ENCODE measurements at regions not wholly inside any gene's neighbourhood (a gene's known extent, or its start where the extent isn't known, plus 50 kb on each side); places are given as distances from the start of the nearest gene placed in this dataset.

DNA sequence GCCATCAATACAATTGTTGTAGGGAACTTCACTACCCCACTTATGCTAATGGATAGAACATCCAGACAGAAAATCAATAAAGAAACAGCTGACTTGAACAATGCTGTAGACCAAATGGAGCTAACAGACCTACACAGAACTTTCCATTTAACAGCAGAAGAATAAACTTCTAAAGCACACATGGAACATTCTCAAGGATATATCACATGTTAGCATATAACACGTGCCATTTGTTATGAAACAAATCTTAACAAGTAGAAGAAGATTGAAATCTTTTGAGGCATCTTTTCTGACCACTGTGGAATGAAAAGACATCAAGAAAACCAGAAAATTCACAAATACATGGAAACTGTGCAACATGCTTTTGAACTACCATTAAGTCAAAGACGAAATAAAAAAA, 62.5 kb upstream of the RNU6-8 start:
- TF ChIP-seq, protein P1, sequence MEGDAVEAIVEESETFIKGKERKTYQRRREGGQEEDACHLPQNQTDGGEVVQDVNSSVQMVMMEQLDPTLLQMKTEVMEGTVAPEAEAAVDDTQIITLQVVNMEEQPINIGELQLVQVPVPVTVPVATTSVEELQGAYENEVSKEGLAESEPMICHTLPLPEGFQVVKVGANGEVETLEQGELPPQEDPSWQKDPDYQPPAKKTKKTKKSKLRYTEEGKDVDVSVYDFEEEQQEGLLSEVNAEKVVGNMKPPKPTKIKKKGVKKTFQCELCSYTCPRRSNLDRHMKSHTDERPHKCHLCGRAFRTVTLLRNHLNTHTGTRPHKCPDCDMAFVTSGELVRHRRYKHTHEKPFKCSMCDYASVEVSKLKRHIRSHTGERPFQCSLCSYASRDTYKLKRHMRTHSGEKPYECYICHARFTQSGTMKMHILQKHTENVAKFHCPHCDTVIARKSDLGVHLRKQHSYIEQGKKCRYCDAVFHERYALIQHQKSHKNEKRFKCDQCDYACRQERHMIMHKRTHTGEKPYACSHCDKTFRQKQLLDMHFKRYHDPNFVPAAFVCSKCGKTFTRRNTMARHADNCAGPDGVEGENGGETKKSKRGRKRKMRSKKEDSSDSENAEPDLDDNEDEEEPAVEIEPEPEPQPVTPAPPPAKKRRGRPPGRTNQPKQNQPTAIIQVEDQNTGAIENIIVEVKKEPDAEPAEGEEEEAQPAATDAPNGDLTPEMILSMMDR (IDR thresholded peaks at IDR 0.05; ENCODE audit: insufficient read depth, low read depth, low read length, missing control alignments) = no peak
- H3K4me3 ChIP-seq (ENCODE audit: low read length) = no peak overlapping the region
- no peak for DNase-seq (ENCODE audit: low read depth)

- no peak overlapping the region for H3K4me3 ChIP-seq (ENCODE audit: low read length)
- TF ChIP-seq, protein P1 (IDR thresholded peaks at IDR 0.05; ENCODE audit: insufficient read depth, low read depth, low read length, missing control alignments) = no peak
- DNase-seq (ENCODE audit: low read depth) = no peak
Measured at GRCh38 chr14:32277998-32278397, 51.1 kb upstream of the AKAP6 start.
